ENCODE measurements at regions not wholly inside any gene's neighbourhood (a gene's known extent, or its start where the extent isn't known, plus 50 kb on each side); places are given as distances from the start of the nearest gene placed in this dataset.
"Not testable (repeated sequence)": the region's sequence is repeated elsewhere in the genome, so short reads cannot be mapped to it uniquely, and the experiment has no call there.

GRCh38 chr13:52324831-52325230 is 81.1 kb downstream of the THSD1 start:
- DNase-seq (ENCODE audit: low read depth); H3K4me3 ChIP-seq (ENCODE audit: low read length): not testable (repeated sequence)

DNA sequence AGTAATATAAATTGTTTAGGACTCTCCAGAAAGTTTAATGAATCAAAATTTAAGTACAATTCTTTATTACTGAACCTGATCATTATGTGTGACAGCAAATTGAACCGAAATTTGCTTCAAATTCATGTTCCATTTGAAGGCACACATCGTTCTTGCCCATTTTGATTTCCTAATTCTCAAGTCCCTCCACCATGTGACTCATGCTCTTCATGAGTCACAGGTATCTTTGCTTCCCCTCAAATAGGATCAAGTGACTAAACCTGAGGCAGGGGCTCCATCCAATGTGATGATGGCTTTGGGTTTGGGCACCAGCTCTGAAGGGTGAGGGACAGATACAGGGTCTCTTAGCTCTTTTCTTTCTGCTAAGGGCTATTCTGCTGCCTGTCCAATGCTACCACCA is 86.1 kb downstream of the THSD1 start:
- DNase-seq (ENCODE audit: low read depth), result no peak
- TF ChIP-seq CTCF (conservative IDR thresholded peaks at IDR 0.05; ENCODE audit: low read depth, low read length), result no peak
- H3K4me3 ChIP-seq (ENCODE audit: low read length), result no peak overlapping the region

- H3K4me3 ChIP-seq (ENCODE audit: low read length); DNase-seq (ENCODE audit: low read depth): not testable (repeated sequence)
Observed at GRCh38 chr13:52309833-52310232, 96.1 kb downstream of the THSD1 start.

- not testable (repeated sequence) for DNase-seq (ENCODE audit: low read depth); H3K4me3 ChIP-seq (ENCODE audit: low read length)
Observed at GRCh38 chr13:52306336-52306735, 99.6 kb downstream of the THSD1 start.

DNA sequence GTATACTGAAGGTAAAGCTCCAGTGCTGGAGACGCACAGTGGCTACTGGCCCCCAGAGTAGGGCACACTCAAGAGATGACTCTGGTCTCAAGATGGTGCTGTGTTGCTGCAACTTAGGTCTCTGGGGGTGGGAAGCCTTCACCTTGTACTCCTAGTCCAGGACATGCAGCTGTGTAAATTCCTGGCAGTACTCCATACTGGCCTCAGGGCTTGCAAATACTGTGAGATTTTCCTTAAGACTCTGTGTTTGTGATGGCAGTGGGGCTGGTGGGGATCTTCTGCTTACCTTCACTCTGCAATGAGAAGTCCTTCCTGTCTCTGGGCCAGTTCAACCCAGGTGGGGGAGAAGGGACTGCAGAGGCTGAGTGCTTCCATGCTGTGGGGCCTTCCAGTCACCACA is 102.9 kb downstream of the THSD1 start:
- not testable (repeated sequence) for DNase-seq (ENCODE audit: low read depth); H3K4me3 ChIP-seq (ENCODE audit: low read length)

DNA sequence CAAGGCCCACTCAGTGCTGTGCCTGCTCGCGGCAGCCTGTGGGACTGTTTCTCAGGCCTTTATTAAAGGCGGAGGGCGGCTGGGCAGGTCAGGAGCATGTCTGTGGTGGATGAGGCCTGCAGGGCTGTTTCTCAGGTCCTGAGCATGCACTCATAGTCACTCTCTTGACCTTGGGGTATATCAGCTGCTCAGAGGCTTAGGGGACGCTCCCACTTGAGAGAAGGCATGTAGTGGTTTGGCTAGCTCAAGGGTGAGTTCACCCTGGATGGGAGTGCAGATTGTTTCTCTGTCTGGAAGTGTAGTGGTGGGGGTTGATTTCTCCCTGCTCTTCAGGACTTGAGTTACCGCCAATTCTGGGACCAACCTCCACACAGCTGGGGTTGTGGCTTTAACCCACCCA is 103.3 kb downstream of the THSD1 start:
- H3K4me3 ChIP-seq (ENCODE audit: low read length); DNase-seq (ENCODE audit: low read depth): not testable (repeated sequence)

DNA sequence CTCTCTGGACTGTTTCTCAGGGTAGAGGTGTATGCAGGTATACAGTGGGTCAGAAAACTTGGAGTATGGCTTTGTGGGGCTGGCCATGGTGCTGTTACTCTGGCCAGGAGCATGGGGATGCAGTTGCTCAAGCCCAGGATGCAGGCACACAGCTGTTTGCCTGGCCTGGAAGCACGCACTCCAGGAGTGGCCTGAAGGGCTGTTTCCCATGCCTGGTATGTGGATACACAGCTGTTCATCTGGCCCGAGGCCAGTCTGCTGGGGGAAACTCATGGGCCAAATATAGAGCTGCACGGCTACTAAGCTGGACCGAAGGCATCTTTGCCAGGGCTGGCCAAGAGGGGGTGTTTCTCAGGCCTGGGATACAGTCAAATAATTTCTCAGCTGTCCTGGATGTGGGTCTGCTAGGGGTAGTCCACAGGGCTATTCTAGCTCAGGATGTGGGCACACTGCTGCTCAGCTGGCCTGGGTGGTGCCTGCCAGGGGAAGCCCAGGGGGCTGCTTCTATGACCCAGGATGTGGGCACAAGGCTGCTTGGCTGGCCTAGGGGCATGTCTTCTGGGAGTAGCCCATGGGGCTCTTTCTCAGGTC is 104.1 kb downstream of the THSD1 start:
- H3K4me3 ChIP-seq (ENCODE audit: low read length); DNase-seq (ENCODE audit: low read depth): not testable (repeated sequence)

- DNase-seq (ENCODE audit: low read depth); H3K4me3 ChIP-seq (ENCODE audit: low read length): not testable (repeated sequence)
Observed at GRCh38 chr13:52298079-52298661, 107.8 kb downstream of the THSD1 start.

- H3K4me3 ChIP-seq (ENCODE audit: low read length), result not testable (repeated sequence)
Observed at GRCh38 chr13:52288891-52289290, 117.1 kb downstream of the THSD1 start.

GRCh38 chr13:52281387-52281786 is 122.0 kb upstream of the NEK3 start:
- H3K4me3 ChIP-seq (ENCODE audit: low read length); DNase-seq (ENCODE audit: low read depth): not testable (repeated sequence)

More at GRCh38 chr13:52288891-52289290, 117.1 kb downstream of the THSD1 start:
- not testable (repeated sequence) for DNase-seq (ENCODE audit: low read depth)

- not testable (repeated sequence) for DNase-seq (ENCODE audit: low read depth); H3K4me3 ChIP-seq (ENCODE audit: low read length)
Observed at GRCh38 chr13:52279408-52279807, 120.0 kb upstream of the NEK3 start.

- H3K4me3 ChIP-seq (ENCODE audit: low read length); DNase-seq (ENCODE audit: low read depth): not testable (repeated sequence)
Observed at GRCh38 chr13:52254299-52254698, 94.9 kb upstream of the NEK3 start.

- not testable (repeated sequence) for H3K4me3 ChIP-seq (ENCODE audit: low read length); DNase-seq (ENCODE audit: low read depth)
Observed at GRCh38 chr13:52240752-52241151, 81.4 kb upstream of the NEK3 start.

DNA sequence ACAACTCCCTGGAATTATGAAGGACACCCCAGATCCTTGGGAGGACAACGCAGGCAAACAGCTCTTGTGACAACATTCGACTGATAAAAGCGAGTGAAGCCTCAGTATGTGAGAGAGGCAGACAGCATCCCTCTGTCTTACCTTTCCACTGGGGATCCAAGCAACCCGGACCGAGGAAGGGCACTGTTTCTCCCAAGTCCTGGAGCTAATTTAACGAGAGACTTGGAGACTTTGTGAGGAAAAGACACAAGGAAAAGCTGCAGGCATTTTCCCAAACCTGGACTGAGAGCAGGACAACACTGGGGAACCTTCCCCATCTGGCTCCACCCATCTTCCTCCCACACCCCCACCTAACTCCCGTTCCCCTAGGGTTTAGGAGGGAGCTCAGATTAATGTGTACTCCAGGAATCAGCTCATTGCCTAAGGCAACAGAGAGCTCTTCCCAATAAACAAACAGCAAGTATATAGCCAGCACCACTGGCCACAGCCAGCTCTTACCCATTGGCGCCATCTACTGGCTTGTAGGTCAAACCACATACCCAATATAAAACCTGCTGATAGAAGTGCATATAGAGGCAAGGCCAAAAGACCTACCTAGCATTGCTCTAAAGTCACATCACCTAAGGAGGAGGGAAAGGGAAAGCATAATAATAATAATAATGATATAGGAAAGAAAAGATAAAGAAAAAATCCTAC is 76.7 kb upstream of the NEK3 start:
- H3K4me3 ChIP-seq (ENCODE audit: low read length), result not testable (repeated sequence)
- peak; percentile 38 for DNase-seq (ENCODE audit: low read depth)
- TF ChIP-seq CTCF (conservative IDR thresholded peaks at IDR 0.05; ENCODE audit: low read depth, low read length), result peak; percentile 57

GRCh38 chr13:52234928-52235327 is 75.5 kb upstream of the NEK3 start:
- not testable (repeated sequence) for DNase-seq (ENCODE audit: low read depth); H3K4me3 ChIP-seq (ENCODE audit: low read length)

GRCh38 chr13:52223063-52223462 is 63.7 kb upstream of the NEK3 start:
- DNase-seq (ENCODE audit: low read depth); H3K4me3 ChIP-seq (ENCODE audit: low read length): not testable (repeated sequence)

- H3K4me3 ChIP-seq (ENCODE audit: low read length); DNase-seq (ENCODE audit: low read depth): not testable (repeated sequence)
Observed at GRCh38 chr13:52213920-52214319, 54.5 kb upstream of the NEK3 start.

GRCh38 chr13:52212886-52213285 is 53.5 kb upstream of the NEK3 start:
- H3K4me3 ChIP-seq (ENCODE audit: low read length); DNase-seq (ENCODE audit: low read depth): not testable (repeated sequence)

All from retinal pigment epithelial cell (primary cell).